Hypothalamus (tissue), 51 donors: ENCODE measurements at regions not wholly inside any gene's neighbourhood (a gene's known extent, or its start where the extent isn't known, plus 50 kb on each side); places are given as distances from the start of the nearest gene placed in this dataset.
A peak's percentile ranks its signal among the peaks of the same experiment; 100 is the strongest.

ENCODE experiments used
- DNase-seq, 51 donors: peaks; one replicate each; lab custom pipeline; 2025; lab: John Stamatoyannopoulos, UW

- no peak for DNase-seq
Measured at GRCh38 chr1:4590756-4591155, 63.7 kb upstream of the AJAP1 start.

- DNase-seq: no peak
Measured at GRCh38 chr1:4591926-4592325, 62.5 kb upstream of the AJAP1 start.

- no peak for DNase-seq
Measured at GRCh38 chr1:4593106-4593505, 61.3 kb upstream of the AJAP1 start.

GRCh38 chr1:4594286-4594991 is 60.0 kb upstream of the AJAP1 start:
- DNase-seq: no peak

- no peak for DNase-seq
Measured at GRCh38 chr1:4595341-4596225, 58.8 kb upstream of the AJAP1 start.

- DNase-seq: no peak
Measured at GRCh38 chr1:4596486-4596885, 57.9 kb upstream of the AJAP1 start.

GRCh38 chr1:4597020-4597419 is 57.4 kb upstream of the AJAP1 start:
- DNase-seq: no peak

- DNase-seq: no peak
Measured at GRCh38 chr1:4598561-4598960, 55.8 kb upstream of the AJAP1 start.

- no peak for DNase-seq
Measured at GRCh38 chr1:4599521-4599920, 54.9 kb upstream of the AJAP1 start.

- no peak for DNase-seq
Measured at GRCh38 chr1:4599951-4600481, 54.4 kb upstream of the AJAP1 start.

GRCh38 chr1:4600615-4601460 is 53.6 kb upstream of the AJAP1 start:
- no peak for DNase-seq

- no peak for DNase-seq
Measured at GRCh38 chr1:4601941-4602340, 52.5 kb upstream of the AJAP1 start.

- DNase-seq: peak in 1 of 51 donors; percentile 55
Measured at GRCh38 chr1:4602462-4603294, 51.7 kb upstream of the AJAP1 start.

- DNase-seq: peak in 1 of 51 donors; percentile 57
Measured at GRCh38 chr1:4603295-4604110, 50.9 kb upstream of the AJAP1 start.
